Smooth muscle cell (in vitro differentiated cells): ENCODE measurements at regions not wholly inside any gene's neighbourhood (a gene's known extent, or its start where the extent isn't known, plus 50 kb on each side); places are given as distances from the start of the nearest gene placed in this dataset.

Experiments
- DNase-seq: peaks from one replicate; lab custom pipeline; 2025; ENCODE audit not compliant: unreplicated experiment; lab: John Stamatoyannopoulos, UW
- H2AFZ ChIP-seq: fragments of 200-600 bp; sonication (generic); 2 replicates; pipeline ENCODE4 v1.6.0; 2016; ENCODE audit warnings: antibody characterized with exemption, low read depth, mild to moderate bottlenecking
- H3F3A ChIP-seq: fragments of 200-600 bp; sonication (generic); 2 replicates; pipeline ENCODE4 v1.6.0; 2017; ENCODE audit warnings: antibody characterized with exemption, low read depth
- H3K27ac ChIP-seq: fragments of 200-600 bp; sonication (generic); 2 replicates; pipeline ENCODE4 v1.5.1; 2016; ENCODE audit warnings: low read depth, mild to moderate bottlenecking
- H3K27me3 ChIP-seq: fragments of 200-600 bp; sonication (generic); 2 replicates; pipeline ENCODE4 v1.6.1; 2016; ENCODE audit warnings: low read depth, mild to moderate bottlenecking
- H3K36me3 ChIP-seq: fragments of 200-600 bp; sonication (generic); 2 replicates; pipeline ENCODE4 v1.5.1; 2016; ENCODE audit warnings: low read depth
- H3K4me1 ChIP-seq: fragments of 200-600 bp; sonication (generic); 2 replicates; pipeline ENCODE4 v1.5.1; 2016; ENCODE audit warnings: low read depth
- H3K4me2 ChIP-seq: fragments of 200-600 bp; sonication (generic); 2 replicates; pipeline ENCODE4 v1.6.0; 2016; ENCODE audit warnings: mild to moderate bottlenecking
- H3K4me3 ChIP-seq: fragments of 200-600 bp; sonication (generic); 2 replicates; pipeline ENCODE4 v1.5.1; 2016; ENCODE audit warnings: mild to moderate bottlenecking
- H3K79me2 ChIP-seq: fragments of 200-600 bp; sonication (generic); 2 replicates; pipeline ENCODE4 v1.6.0; 2016; ENCODE audit warnings: low read depth, mild to moderate bottlenecking
- H3K9ac ChIP-seq: fragments of 200-600 bp; sonication (generic); 2 replicates; pipeline ENCODE4 v1.6.0; 2016; ENCODE audit warnings: low read depth
- H3K9me3 ChIP-seq: fragments of 200-600 bp; sonication (generic); replicated peaks from 2 replicates; pipeline ENCODE4 v1.5.1; 2016; ENCODE audit warnings: low read depth
- H4K20me1 ChIP-seq: fragments of 200-600 bp; sonication (generic); 2 replicates; pipeline ENCODE4 v1.6.0; 2016; ENCODE audit warnings: low read depth
- WGBS: methylation state at CpG from one replicate; pipeline ENCODE4 v1.1.7; 2016; ENCODE audit warnings: low lambda C conversion rate; 5-methylcytosine and 5-hydroxymethylcytosine counted together
- TF ChIP-seq, protein P1 (sequence below): fragments of 200-600 bp; sonication (generic); IDR thresholded peaks from 2 replicates; pipeline ENCODE4 v1.5.1; 2017; ENCODE audit warnings: borderline replicate concordance, mild to moderate bottlenecking, antibody characterized with exemption; ENCODE audit not compliant: insufficient read depth, poor library complexity, severe bottlenecking

DNA sequence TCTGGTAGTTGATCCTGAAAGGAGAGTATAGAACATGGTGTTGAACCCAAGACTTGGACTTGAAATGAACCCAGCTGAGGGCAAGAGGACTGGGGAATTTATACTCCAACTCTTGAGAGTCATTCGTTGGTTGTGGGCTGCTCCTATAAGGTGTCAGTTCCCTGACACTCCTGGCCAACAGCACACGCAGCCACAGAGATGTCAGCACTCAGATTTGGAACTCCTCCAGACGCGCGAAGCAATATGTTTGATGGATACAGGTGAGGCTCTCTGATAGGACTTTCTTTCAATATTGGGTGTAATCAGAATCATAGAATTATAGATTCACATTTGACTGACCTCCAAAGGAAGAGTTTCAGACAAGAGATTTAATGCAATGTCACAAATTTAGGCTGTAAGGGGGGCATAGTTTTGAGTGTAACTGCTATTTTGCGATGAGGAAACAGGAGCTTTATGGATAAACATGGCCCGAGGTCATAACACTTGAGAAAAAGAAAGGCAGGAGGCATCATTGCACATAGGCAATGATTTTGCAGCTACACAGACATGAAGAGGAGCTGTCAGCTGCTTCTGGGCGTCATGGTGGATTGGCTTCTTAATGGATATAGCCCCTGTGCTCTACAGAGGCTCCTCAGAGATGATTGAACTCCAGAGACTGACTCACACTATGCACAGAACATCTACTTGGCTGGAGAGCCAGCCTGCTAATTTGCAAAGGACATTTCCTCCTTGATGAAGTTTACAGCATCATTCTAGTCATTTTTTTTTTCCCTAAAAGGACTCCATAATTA, 569.2 kb upstream of the RGMA start:
- Histone ChIP-seq H3K27ac (no peak overlapping the region), H2AFZ (no peak overlapping the region), H3K4me2 (no peak overlapping the region), H3K4me3 (no peak overlapping the region), H3K36me3 (no peaks in the 10 kb centered on the region), H3K9me3 (no peaks in the 10 kb centered on the region), H4K20me1 (no peaks in the 10 kb centered on the region), H3F3A (no peaks in the 10 kb centered on the region), H3K4me1 (no peaks in the 10 kb centered on the region), H3K79me2 (no peaks in the 10 kb centered on the region), H3K27me3 (peaks cover 4% of the 10 kb centered on the region), H3K9ac (no peak overlapping the region)
- TF ChIP-seq, protein P1, sequence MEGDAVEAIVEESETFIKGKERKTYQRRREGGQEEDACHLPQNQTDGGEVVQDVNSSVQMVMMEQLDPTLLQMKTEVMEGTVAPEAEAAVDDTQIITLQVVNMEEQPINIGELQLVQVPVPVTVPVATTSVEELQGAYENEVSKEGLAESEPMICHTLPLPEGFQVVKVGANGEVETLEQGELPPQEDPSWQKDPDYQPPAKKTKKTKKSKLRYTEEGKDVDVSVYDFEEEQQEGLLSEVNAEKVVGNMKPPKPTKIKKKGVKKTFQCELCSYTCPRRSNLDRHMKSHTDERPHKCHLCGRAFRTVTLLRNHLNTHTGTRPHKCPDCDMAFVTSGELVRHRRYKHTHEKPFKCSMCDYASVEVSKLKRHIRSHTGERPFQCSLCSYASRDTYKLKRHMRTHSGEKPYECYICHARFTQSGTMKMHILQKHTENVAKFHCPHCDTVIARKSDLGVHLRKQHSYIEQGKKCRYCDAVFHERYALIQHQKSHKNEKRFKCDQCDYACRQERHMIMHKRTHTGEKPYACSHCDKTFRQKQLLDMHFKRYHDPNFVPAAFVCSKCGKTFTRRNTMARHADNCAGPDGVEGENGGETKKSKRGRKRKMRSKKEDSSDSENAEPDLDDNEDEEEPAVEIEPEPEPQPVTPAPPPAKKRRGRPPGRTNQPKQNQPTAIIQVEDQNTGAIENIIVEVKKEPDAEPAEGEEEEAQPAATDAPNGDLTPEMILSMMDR: no peak
- WGBS: 87% methylated on average over 8 of the region's 8 CpGs
- no peak for DNase-seq

GRCh38 chr15:93656041-93656440, 567.0 kb upstream of the RGMA start:
- Histone ChIP-seq H3K36me3 (no peaks in the 10 kb centered on the region), H3K27me3 (peaks cover 4% of the 10 kb centered on the region), H3K4me1 (no peaks in the 10 kb centered on the region), H3K4me2 (no peak overlapping the region), H3K9me3 (no peaks in the 10 kb centered on the region), H2AFZ (no peak overlapping the region), H4K20me1 (no peaks in the 10 kb centered on the region), H3K27ac (no peak overlapping the region), H3K9ac (no peak overlapping the region), H3F3A (no peaks in the 10 kb centered on the region), H3K79me2 (no peaks in the 10 kb centered on the region), H3K4me3 (no peak overlapping the region)
- DNase-seq: no peak
- TF ChIP-seq, protein P1: no peak
- WGBS: 79% methylated on average over 2 of the region's 2 CpGs

GRCh38 chr15:93649691-93650235, 560.8 kb upstream of the RGMA start:
- no peak overlapping the region for H2AFZ ChIP-seq
- H3K27ac ChIP-seq: no peak overlapping the region
- no peaks in the 10 kb centered on the region for H3K4me1 ChIP-seq
- no peak overlapping the region for H3K4me2 ChIP-seq
- no peaks in the 10 kb centered on the region for H4K20me1 ChIP-seq
- H3K9ac ChIP-seq: no peak overlapping the region
- no peaks in the 10 kb centered on the region for H3K9me3 ChIP-seq
- H3K4me3 ChIP-seq: no peak overlapping the region
- no peaks in the 10 kb centered on the region for H3K79me2 ChIP-seq
- no peaks in the 10 kb centered on the region for H3K36me3 ChIP-seq
- DNase-seq: no peak
- H3K27me3 ChIP-seq: no peaks in the 10 kb centered on the region
- 87% methylated on average over 6 of the region's 6 CpGs for WGBS
- TF ChIP-seq, protein P1: no peak
- H3F3A ChIP-seq: no peaks in the 10 kb centered on the region

DNA sequence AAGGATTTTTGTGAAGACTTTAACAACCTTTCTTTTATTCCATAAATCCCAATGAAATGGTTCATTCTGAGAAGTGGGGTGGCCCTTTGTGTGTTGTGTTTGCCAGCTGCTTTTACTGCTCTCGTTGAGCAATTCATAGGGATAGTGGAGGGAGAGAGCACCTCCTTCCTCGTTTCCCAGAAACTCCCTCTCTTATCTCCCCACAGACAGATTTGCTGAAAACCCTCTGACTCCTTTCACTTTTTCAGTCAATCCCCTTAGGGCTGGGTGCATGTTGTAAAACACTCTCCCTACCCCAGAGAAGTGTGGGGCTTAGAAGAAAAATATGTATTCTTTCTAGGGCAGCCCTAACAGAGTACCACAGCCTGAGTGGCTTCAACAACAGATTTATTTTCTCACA, 557.2 kb upstream of the RGMA start:
- TF ChIP-seq, protein P1: no peak
- H3K27ac ChIP-seq: no peak overlapping the region
- H3K27me3 ChIP-seq: no peaks in the 10 kb centered on the region
- H3K79me2 ChIP-seq: no peaks in the 10 kb centered on the region
- no peaks in the 10 kb centered on the region for H3K36me3 ChIP-seq
- 28% methylated on average over 2 of the region's 2 CpGs for WGBS
- no peaks in the 10 kb centered on the region for H4K20me1 ChIP-seq
- H3K9me3 ChIP-seq: no peaks in the 10 kb centered on the region
- no peak overlapping the region for H2AFZ ChIP-seq
- no peak for DNase-seq
- H3F3A ChIP-seq: no peaks in the 10 kb centered on the region
- no peaks in the 10 kb centered on the region for H3K4me1 ChIP-seq
- H3K9ac ChIP-seq: no peak overlapping the region
- H3K4me2 ChIP-seq: no peak overlapping the region
- no peak overlapping the region for H3K4me3 ChIP-seq
